Stimulated activated CD4-positive, alpha-beta T cell treated with anti-CD3 and anti-CD28 coated beads, Interleukin-15, amount 100 ng/mL, for 48 hours (primary cell): ENCODE measurements at regions not wholly inside any gene's neighbourhood (a gene's known extent, or its start where the extent isn't known, plus 50 kb on each side); places are given as distances from the start of the nearest gene placed in this dataset.

Source experiments
- DNase-seq, 2 donors: peaks; one replicate each; pipeline ENCODE4 v3.0.0-alpha.2; 2020; ENCODE audit warnings: low read depth in 2 of 2

DNA sequence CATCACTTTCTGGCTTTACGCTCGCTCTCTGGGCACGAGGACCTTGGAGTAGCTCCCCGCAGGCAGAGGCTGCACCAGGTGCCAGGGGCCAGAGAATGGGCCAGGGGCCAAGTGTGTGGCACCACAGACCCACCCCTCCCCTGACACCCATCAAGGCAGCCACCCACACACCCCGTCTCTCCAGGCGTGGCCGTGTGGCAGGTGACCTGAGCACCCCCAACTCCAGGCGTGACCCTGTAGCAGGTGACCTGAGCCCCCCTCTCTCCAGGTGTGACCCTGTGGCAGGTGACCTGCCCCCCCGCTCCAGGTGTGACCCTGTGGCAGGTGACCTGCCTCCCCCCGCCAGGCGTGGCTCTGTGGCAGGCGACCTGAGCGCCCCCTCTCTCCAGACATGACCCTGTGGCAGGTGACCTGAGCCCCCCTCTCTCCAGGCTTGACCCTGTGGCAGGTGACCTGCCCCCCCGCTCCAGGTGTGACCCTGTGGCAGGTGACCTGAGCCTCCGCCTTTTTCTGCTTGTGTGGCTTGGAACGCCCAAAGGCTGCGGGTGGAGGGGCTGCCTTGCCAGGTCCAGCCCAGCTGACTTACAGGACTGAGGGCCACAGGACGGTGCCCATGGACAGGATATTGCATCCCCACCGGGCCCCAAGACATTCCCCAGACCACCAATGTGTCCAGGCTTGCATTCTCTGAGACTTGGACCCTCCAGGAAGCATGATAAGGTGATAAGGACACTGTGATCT is 667.2 kb downstream of the BRD1 start:
- no peak for DNase-seq

- DNase-seq: no peak
Measured at GRCh38 chr22:49159711-49160110, 668.0 kb downstream of the BRD1 start.

- DNase-seq: no peak
Measured at GRCh38 chr22:49158741-49159564, 668.7 kb downstream of the BRD1 start.

- DNase-seq: no peak
Measured at GRCh38 chr22:49157529-49158339, 669.9 kb downstream of the BRD1 start.

- DNase-seq: no peak
Measured at GRCh38 chr22:49156662-49157285, 670.9 kb downstream of the BRD1 start.

DNA sequence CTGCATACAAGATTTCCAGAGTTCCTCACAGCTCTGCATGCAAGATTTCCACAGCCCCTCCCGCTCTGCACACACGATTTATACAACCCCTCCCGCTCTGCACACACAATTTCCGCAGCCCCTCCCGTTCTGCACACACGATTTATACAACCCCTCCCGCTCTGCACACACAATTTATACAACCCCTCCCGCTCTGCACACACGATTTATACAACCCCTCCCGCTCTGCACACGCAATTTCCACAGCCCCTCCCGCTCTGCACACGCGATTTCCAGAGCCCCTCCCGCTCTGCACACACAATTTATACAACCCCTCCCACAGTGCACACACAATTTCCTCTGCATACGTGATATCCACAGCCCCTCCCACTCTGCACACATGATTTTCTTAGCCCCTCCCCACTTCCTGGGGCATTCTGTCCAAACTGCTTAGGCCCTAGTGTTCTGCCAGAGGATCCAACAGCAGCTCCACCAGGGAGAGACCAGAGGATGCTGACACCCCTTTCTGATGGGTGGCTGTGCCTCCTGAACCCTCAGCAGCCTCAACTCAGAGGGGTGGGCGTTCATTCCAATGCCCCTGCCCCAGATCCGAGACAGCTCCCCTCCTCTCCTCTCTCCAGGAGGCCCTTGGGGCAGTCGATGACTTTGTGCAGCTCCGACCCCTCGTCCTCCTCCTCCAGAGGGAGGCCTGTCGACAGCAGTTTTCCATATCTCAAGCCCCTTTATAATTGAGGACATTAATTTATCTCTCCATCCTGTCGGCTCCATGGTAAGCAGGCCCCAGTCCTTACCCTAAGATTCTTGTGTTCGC is 671.7 kb downstream of the BRD1 start:
- DNase-seq: no peak

GRCh38 chr22:49155039-49155769 is 672.5 kb downstream of the BRD1 start:
- DNase-seq: no peak

DNA sequence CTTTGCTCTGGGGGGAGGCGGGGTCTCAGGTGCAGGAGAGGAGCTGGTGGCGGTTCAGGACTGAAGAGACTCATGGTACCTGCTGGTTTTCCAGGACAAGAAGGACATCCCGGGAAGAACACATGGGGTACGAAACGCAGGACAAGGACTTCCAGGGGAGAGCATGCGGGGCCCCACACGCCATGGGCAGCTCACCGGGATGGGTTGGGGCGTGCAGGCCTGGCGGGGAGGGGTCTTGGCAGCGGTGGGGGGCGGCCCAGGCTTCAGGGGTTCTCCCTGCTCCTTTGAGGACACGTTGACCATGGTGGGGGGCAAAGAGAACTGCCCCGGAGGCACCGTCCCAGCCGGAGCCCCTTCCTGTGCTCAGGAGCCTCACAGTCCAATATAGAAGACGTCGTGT is 673.2 kb downstream of the BRD1 start:
- DNase-seq: no peak

GRCh38 chr22:49153921-49154320 is 673.8 kb downstream of the BRD1 start:
- no peak for DNase-seq

GRCh38 chr22:49152939-49153770 is 674.5 kb downstream of the BRD1 start:
- no peak for DNase-seq

- no peak for DNase-seq
Measured at GRCh38 chr22:49152127-49152938, 675.3 kb downstream of the BRD1 start.

- DNase-seq: no peak
Measured at GRCh38 chr22:49151256-49152126, 676.2 kb downstream of the BRD1 start.

- no peak for DNase-seq
Measured at GRCh38 chr22:49150801-49151221, 676.9 kb downstream of the BRD1 start.

- DNase-seq: no peak
Measured at GRCh38 chr22:49149721-49150608, 677.7 kb downstream of the BRD1 start.

DNA sequence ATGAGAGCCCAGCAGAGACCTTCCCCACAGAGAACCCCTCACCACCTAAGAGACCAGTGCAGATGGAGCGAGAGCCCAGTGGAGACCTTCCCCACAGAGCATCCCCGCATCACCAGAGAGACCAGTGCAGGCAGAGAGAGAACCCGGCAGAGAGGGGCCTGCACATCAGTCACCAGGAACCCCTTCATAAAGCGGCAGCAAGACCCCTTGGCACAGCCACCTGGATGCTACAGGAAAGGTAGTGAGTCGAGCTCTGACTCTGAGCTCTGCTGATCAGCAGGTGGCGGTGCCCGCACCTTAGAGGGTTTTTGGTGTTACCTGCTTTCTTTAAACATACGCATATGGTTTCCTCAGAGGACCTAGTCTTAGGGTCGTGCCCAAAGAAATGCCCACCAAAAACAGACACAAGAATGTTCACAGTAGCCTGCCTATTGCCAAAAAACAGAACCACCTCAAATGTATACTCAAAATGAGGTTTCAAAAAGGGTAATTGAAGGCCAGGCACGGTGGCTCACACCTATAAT is 678.7 kb downstream of the BRD1 start:
- DNase-seq: no peak

DNA sequence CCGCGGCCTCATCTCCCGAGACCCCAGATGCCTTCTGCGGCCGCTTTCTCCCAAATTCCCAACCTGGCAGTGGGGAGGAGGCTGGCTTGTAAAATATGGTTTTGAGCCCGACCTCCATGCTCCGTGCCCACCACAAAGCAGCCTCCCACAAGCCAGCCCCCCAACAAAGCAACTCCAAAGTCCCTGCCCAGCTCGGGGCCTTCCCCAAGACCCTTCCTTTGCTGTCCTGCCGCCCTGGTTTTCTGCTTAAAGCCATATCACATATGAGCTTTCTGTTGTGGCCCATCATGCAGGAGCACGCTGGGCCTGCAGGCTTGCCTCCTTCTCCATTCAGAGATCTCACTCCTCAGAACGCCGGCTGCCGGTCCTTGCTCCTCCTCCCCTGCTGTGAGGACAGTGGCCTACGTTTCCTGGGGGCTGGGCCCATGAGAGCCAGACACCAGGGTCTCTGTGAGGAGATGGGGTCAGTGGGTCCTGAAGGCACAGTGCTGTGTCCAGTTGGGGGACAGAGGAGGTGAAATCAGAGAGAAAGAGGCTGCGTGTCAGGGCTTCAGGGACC is 680.0 kb downstream of the BRD1 start:
- DNase-seq: no peak
